Caco-2 (cell line): ENCODE measurements at regions not wholly inside any gene's neighbourhood (a gene's known extent, or its start where the extent isn't known, plus 50 kb on each side); places are given as distances from the start of the nearest gene placed in this dataset.

Experiments used
- BruUV-seq: library from RNA; stranded (reverse); fragments of 400-500 nt; replicated peaks from 2 replicates; lab custom pipeline; 2021; lab: Mats Ljungman, UMichigan
- CTCF ChIA-PET: fragments of 300-600 bp; sonication (Branson Sonifier 250); formaldehyde crosslinking; loops from one replicate; lab custom pipeline; 2022; ENCODE audit warnings: antibody characterized with exemption; lab: Charles Lee
- POLR2A ChIA-PET: fragments of 300-600 bp; sonication (Branson Sonifier 250); formaldehyde crosslinking; loops from one replicate; lab custom pipeline; 2022; ENCODE audit warnings: antibody characterized with exemption; lab: Charles Lee
- DNase-seq, 2 experiments: peaks; one replicate each; pipeline versions ENCODE4 v3.0.0 to v3.0.0-alpha.2; 2020 to 2022
- H3K27me3 ChIP-seq: replicated peaks from 2 replicates; pipeline ENCODE4 v1.6.0; 2011; ENCODE audit warnings: low read length; ENCODE audit not compliant: control insufficient read depth, insufficient read depth
- H3K36me3 ChIP-seq: 2 replicates; pipeline ENCODE4 v1.5.1; 2011; ENCODE audit warnings: low read length; ENCODE audit not compliant: control insufficient read depth, insufficient read depth
- H3K4me1 ChIP-seq: fragments of 250-450 bp; sonication (Bioruptor Pico); 2 replicates; pipeline ENCODE4 v1.5.1; 2020; ENCODE audit warnings: mild to moderate bottlenecking
- H3K4me3 ChIP-seq: 2 replicates; pipeline ENCODE4 v1.5.1; 2011; ENCODE audit warnings: low read depth, mild to moderate bottlenecking, control low read depth, low read length
- H3K9me3 ChIP-seq: fragments of 250-450 bp; sonication (Bioruptor Pico); 2 replicates; pipeline ENCODE4 v1.5.1; 2020; ENCODE audit warnings: mild to moderate bottlenecking, moderate library complexity
- H3K27ac Mint-ChIP-seq: one replicate; pipeline ENCODE4 v1.8.0; 2022; ENCODE audit warnings: mixed read lengths; ENCODE audit not compliant: unreplicated experiment
- H3K27me3 Mint-ChIP-seq: one replicate; pipeline ENCODE4 v1.8.0; 2022; ENCODE audit warnings: mixed read lengths; ENCODE audit not compliant: insufficient read depth, unreplicated experiment
- H3K36me3 Mint-ChIP-seq: one replicate; pipeline ENCODE4 v1.8.0; 2022; ENCODE audit warnings: mild to moderate bottlenecking, mixed read lengths; ENCODE audit not compliant: insufficient read depth, unreplicated experiment
- H3K4me1 Mint-ChIP-seq: one replicate; pipeline ENCODE4 v1.8.0; 2022; ENCODE audit warnings: low read depth, mixed read lengths; ENCODE audit not compliant: unreplicated experiment
- H3K4me3 Mint-ChIP-seq: one replicate; pipeline ENCODE4 v1.8.0; 2022; ENCODE audit warnings: mild to moderate bottlenecking, moderate library complexity, mixed read lengths; ENCODE audit not compliant: unreplicated experiment
- H3K9me3 Mint-ChIP-seq: one replicate; pipeline ENCODE4 v1.8.0; 2022; ENCODE audit warnings: mixed read lengths; ENCODE audit not compliant: unreplicated experiment
- intact Hi-C: fragments of 100-400 bp; cut with micrococcal nuclease; formaldehyde crosslinking; loops from one replicate; pipeline ENCODE4 v1.10.0; 2022; ENCODE audit not compliant: unreplicated experiment
- TF ChIP-seq, protein P1 (sequence below), 2 experiments: fragments of 200-600 bp in 1 of 2; IDR thresholded peaks; 1 replicate in 1 of 2; 2 replicates in 1 of 2; pipeline versions ENCODE4 v1.5.1 to v1.8.0; 2011 to 2022; ENCODE audit warnings: antibody characterized with exemption in 1 of 2, control low read depth in 1 of 2, inconsistent platforms in 1 of 2, low read depth in 1 of 2, low read length in 1 of 2, mild to moderate bottlenecking in 1 of 2, moderate library complexity in 1 of 2; ENCODE audit not compliant: insufficient read depth in 1 of 2, severe bottlenecking in 1 of 2, unreplicated experiment in 1 of 2

DNA sequence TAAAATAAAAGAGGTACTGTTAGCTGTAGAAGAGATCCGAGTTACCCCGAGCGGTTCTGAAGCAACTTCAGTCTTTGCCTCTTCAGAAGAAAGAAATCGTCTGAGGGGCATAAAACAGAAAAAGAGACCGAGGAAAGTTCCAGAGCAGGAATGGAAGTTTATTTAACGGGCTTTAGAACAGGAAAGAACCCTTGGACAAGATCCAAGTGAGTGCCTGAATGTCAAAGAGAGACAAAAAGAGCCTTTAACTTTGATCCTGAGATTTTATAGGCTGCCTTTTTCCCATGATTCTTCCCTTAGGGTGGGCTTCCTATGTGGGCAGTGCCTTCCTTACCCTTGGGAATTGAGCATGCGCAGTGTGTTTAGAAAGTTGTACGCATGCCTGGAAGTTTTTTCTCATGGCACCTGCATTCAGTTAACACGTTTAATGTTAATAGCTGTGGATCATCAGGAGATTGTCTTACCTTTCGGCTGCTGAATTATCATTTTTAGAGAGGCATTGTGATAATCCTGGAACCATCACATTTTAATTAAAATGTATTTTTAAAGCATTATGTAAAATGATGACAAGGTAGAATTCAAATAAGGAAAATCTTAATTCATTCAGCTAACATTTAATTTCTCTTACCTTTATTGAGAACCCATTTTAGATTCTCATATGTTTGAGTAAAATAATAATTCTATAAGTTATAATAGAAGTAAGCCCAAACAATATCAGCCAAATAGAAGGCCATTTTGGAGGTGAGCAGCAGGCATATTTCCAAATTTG lies 269.5 kb upstream of the ZSWIM2 start:
- no peaks in the 10 kb centered on the region for H3K4me1 ChIP-seq
- no TSS peak for BruUV-seq
- Mint-ChIP-seq H3K27ac (no peak overlapping the region), H3K4me3 (no peak overlapping the region), H3K9me3 (no peaks in the 10 kb centered on the region), H3K36me3 (no peaks in the 10 kb centered on the region), H3K4me1 (no peaks in the 10 kb centered on the region), H3K27me3 (peaks cover 6% of the 10 kb centered on the region)
- no peak for DNase-seq
- CTCF ChIA-PET = no interaction called here
- intact Hi-C loops = no loop called here
- TF ChIP-seq, protein P1, sequence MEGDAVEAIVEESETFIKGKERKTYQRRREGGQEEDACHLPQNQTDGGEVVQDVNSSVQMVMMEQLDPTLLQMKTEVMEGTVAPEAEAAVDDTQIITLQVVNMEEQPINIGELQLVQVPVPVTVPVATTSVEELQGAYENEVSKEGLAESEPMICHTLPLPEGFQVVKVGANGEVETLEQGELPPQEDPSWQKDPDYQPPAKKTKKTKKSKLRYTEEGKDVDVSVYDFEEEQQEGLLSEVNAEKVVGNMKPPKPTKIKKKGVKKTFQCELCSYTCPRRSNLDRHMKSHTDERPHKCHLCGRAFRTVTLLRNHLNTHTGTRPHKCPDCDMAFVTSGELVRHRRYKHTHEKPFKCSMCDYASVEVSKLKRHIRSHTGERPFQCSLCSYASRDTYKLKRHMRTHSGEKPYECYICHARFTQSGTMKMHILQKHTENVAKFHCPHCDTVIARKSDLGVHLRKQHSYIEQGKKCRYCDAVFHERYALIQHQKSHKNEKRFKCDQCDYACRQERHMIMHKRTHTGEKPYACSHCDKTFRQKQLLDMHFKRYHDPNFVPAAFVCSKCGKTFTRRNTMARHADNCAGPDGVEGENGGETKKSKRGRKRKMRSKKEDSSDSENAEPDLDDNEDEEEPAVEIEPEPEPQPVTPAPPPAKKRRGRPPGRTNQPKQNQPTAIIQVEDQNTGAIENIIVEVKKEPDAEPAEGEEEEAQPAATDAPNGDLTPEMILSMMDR (IDR thresholded peaks at IDR 0.05; ENCODE audit: insufficient read depth in 1 of 2, low read depth in 1 of 2, low read length in 1 of 2, severe bottlenecking in 1 of 2, unreplicated experiment in 1 of 2) = no peak
- H3K36me3 ChIP-seq = no peaks in the 10 kb centered on the region
- H3K27me3 ChIP-seq = no peaks in the 10 kb centered on the region
- no peak overlapping the region for H3K4me3 ChIP-seq
- POLR2A ChIA-PET = no interaction called here
- H3K9me3 ChIP-seq = no peaks in the 10 kb centered on the region

DNA sequence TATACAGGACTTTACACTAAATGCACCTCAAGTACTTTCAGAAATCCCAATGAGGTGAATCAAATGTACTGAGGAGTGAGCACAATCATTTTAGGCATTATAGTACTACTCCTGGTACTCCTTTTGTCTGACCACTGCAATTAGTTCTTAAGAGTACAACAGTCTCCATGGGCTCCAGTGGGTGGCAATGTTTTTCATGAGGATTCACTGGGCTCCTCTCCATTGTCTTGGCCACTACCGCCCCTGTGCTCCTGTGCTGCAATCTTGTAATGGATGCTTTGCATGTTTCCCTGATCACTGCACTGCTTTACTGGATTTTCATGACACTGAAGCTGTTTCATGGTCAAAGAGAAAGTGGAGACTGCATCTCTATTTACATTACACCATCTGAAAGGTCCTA lies 268.5 kb upstream of the ZSWIM2 start:
- Mint-ChIP-seq H3K36me3 (no peaks in the 10 kb centered on the region), H3K9me3 (no peaks in the 10 kb centered on the region), H3K27ac (no peak overlapping the region), H3K4me3 (no peak overlapping the region), H3K27me3 (peaks cover 6% of the 10 kb centered on the region), H3K4me1 (no peaks in the 10 kb centered on the region)
- H3K36me3 ChIP-seq = no peaks in the 10 kb centered on the region
- no peaks in the 10 kb centered on the region for H3K4me1 ChIP-seq
- H3K9me3 ChIP-seq = no peaks in the 10 kb centered on the region
- intact Hi-C loops = no loop called here
- TF ChIP-seq, protein P1 (IDR thresholded peaks at IDR 0.05; ENCODE audit: insufficient read depth in 1 of 2, low read depth in 1 of 2, low read length in 1 of 2, severe bottlenecking in 1 of 2, unreplicated experiment in 1 of 2) = no peak
- DNase-seq = peak in 1 of 2 experiments; percentile 23
- ChIA-PET POLR2A (no interaction called here), CTCF (no interaction called here)
- no TSS peak for BruUV-seq
- H3K27me3 ChIP-seq = no peaks in the 10 kb centered on the region
- H3K4me3 ChIP-seq = no peak overlapping the region

DNA sequence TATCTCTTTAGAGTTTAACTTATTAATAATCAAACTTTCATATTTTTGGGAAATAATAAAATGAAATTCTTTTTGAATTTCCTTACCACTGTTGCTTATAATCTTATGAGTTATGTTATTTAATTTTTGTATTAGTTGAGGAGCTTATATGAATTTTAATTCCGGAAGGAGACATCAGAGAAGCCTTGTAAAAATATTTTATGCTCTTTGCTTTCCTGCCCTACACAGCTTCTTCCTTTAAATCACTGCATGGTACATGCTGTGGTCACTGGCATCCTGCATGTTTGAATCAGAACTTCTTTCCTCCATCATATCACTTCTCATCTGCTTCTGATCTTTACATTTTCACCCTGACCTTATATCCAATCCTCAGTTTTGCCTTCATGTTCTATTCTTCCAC lies 266.7 kb upstream of the ZSWIM2 start:
- no peaks in the 10 kb centered on the region for H3K27me3 ChIP-seq
- no peaks in the 10 kb centered on the region for H3K36me3 ChIP-seq
- H3K4me1 ChIP-seq = no peaks in the 10 kb centered on the region
- H3K36me3 Mint-ChIP-seq = no peaks in the 10 kb centered on the region
- no peaks in the 10 kb centered on the region; the same call in 1 of the 2 replicates for H3K9me3 ChIP-seq
- H3K27me3 Mint-ChIP-seq = peaks cover 6% of the 10 kb centered on the region
- intact Hi-C loops = no loop called here
- no peak overlapping the region for H3K27ac Mint-ChIP-seq
- H3K9me3 Mint-ChIP-seq = no peaks in the 10 kb centered on the region
- no peaks in the 10 kb centered on the region for H3K4me1 Mint-ChIP-seq
- no peak for DNase-seq
- no peak overlapping the region for H3K4me3 Mint-ChIP-seq
- no TSS peak for BruUV-seq
- ChIA-PET POLR2A (no interaction called here), CTCF (no interaction called here)
- H3K4me3 ChIP-seq = no peak overlapping the region
- TF ChIP-seq, protein P1 (IDR thresholded peaks at IDR 0.05; ENCODE audit: insufficient read depth in 1 of 2, low read depth in 1 of 2, low read length in 1 of 2, severe bottlenecking in 1 of 2, unreplicated experiment in 1 of 2) = no peak
